SK-N-SH (cell line): ENCODE measurements at regions not wholly inside any gene's neighbourhood (a gene's known extent, or its start where the extent isn't known, plus 50 kb on each side); places are given as distances from the start of the nearest gene placed in this dataset.

Experiments used
- CTCF ChIA-PET: fragments of 300-600, 350-600 bp; formaldehyde crosslinking; extraction: SDS; loops from one replicate; lab custom pipeline; 2021; lab: Yijun Ruan, JAX
- POLR2A ChIA-PET: fragments of 350-600 bp; sonication (Branson Sonifier 250); formaldehyde crosslinking; extraction: SDS; loops from one replicate; lab custom pipeline; 2020; ENCODE audit warnings: antibody characterized with exemption, inconsistent platforms; lab: Yijun Ruan, JAX
- DNase-seq: peaks from one replicate; pipeline ENCODE4 v3.0.0; 2012
- H2AFZ ChIP-seq: fragments of 200-600 bp; sonication (generic); 2 replicates; pipeline ENCODE4 v1.8.1; 2016; ENCODE audit warnings: antibody characterized with exemption, mild to moderate bottlenecking, low read depth
- H3F3A ChIP-seq: fragments of 200-600 bp; sonication (generic); replicated peaks from 2 replicates; pipeline ENCODE3; 2016; ENCODE audit warnings: antibody characterized with exemption, mild to moderate bottlenecking; ENCODE audit not compliant: insufficient read depth
- H3K27ac ChIP-seq, 2 experiments: fragments of 200-500 bp in 1 of 2; fragments of 200-600 bp in 1 of 2; sonication (Bioruptor generic) in 1 of 2; sonication (generic), shearing (Covaris generic) in 1 of 2; 2 replicates each; pipeline versions ENCODE4 v1.5.1 to v1.6.1; 2014 to 2016; ENCODE audit warnings: low read depth in 2 of 2, inconsistent platforms in 1 of 2, low read length in 1 of 2, mild to moderate bottlenecking in 1 of 2, mixed read lengths in 1 of 2
- H3K27me3 ChIP-seq: fragments of 200-600 bp; sonication (generic), shearing (Covaris generic); 2 replicates; pipeline ENCODE4 v1.6.1; 2016; ENCODE audit warnings: mixed run types; ENCODE audit not compliant: insufficient read depth
- H3K36me3 ChIP-seq, 2 experiments: fragments of 200-500 bp in 1 of 2; fragments of 200-600 bp in 1 of 2; sonication (Bioruptor generic) in 1 of 2; sonication (generic) in 1 of 2; replicated peaks in 1 of 2; 2 replicates each; pipeline versions ENCODE3 to v1.5.1; 2014 to 2016; ENCODE audit warnings: low read length in 1 of 2, mild to moderate bottlenecking in 1 of 2; ENCODE audit not compliant: insufficient read depth in 2 of 2, control insufficient read depth in 1 of 2
- H3K4me1 ChIP-seq, 2 experiments: fragments of 200-500 bp in 1 of 2; fragments of 200-600 bp in 1 of 2; sonication (Bioruptor generic) in 1 of 2; sonication (generic), shearing (Covaris generic) in 1 of 2; 2 replicates each; pipeline versions ENCODE4 v1.5.1 to v1.6.1; 2014 to 2016; ENCODE audit warnings: low read depth in 1 of 2, low read length in 1 of 2, mixed run types in 1 of 2; ENCODE audit not compliant: insufficient read depth in 2 of 2, control insufficient read depth in 1 of 2
- H3K4me2 ChIP-seq: fragments of 200-600 bp; sonication (generic), shearing (Covaris generic); 2 replicates; pipeline ENCODE4 v1.6.1; 2017; ENCODE audit warnings: mixed run types
- H3K4me3 ChIP-seq, 2 experiments: fragments of 200-500 bp in 1 of 2; fragments of 200-600 bp in 1 of 2; sonication (Bioruptor generic) in 1 of 2; sonication (generic), shearing (Covaris generic) in 1 of 2; 2 replicates each; pipeline versions ENCODE4 v1.5.1 to v1.8.1; 2014 to 2016; ENCODE audit warnings: low read depth in 2 of 2, inconsistent platforms in 1 of 2, low read length in 1 of 2, mild to moderate bottlenecking in 1 of 2, mixed read lengths in 1 of 2, moderate library complexity in 1 of 2
- H3K79me2 ChIP-seq: fragments of 200-600 bp; sonication (generic); 2 replicates; pipeline ENCODE4 v1.8.1; 2017; ENCODE audit warnings: mild to moderate bottlenecking; ENCODE audit not compliant: insufficient read depth
- H3K9ac ChIP-seq: fragments of 200-600 bp; sonication (generic); 2 replicates; pipeline ENCODE4 v1.6.1; 2017; ENCODE audit warnings: mixed run types
- H3K9me2 ChIP-seq: fragments of 200-600 bp; sonication (generic); 2 replicates; pipeline ENCODE4 v1.6.1; 2017; ENCODE audit warnings: mixed run types
- H3K9me3 ChIP-seq: fragments of 200-600 bp; sonication (generic); 2 replicates; pipeline ENCODE4 v1.6.1; 2017; ENCODE audit warnings: mixed run types, mild to moderate bottlenecking, moderate library complexity
- H4K20me1 ChIP-seq: fragments of 200-600 bp; sonication (generic); 2 replicates; pipeline ENCODE4 v1.6.1; 2017; ENCODE audit warnings: mild to moderate bottlenecking, mixed run types; ENCODE audit not compliant: insufficient read depth
- CTCF ChIP-seq: fragments of 200-600 bp; sonication (generic); IDR thresholded peaks from 2 replicates; pipeline ENCODE4 v1.6.1; 2017; ENCODE audit warnings: antibody characterized with exemption, mild to moderate bottlenecking, moderate library complexity
- FOXJ3 ChIP-seq: sonication (generic); formaldehyde crosslinking; IDR thresholded peaks from 2 replicates; pipeline ENCODE4 v1.5.1; 2020; ENCODE audit warnings: mild to moderate bottlenecking, missing genetic modification reagents
- GABPA ChIP-seq: IDR thresholded peaks from 2 replicates; pipeline ENCODE4 v1.4.0; 2012; ENCODE audit warnings: low read depth, mild to moderate bottlenecking
- IRF3 ChIP-seq: fragments of 150-350 bp; IDR thresholded peaks from 2 replicates; pipeline ENCODE4 v1.6.1; 2016; ENCODE audit warnings: mild to moderate bottlenecking, low read depth, low read length
- JUND ChIP-seq: IDR thresholded peaks from 2 replicates; pipeline ENCODE4 v1.4.0; 2012
- MAX ChIP-seq: IDR thresholded peaks from 2 replicates; pipeline ENCODE4 v1.4.0; 2012; ENCODE audit warnings: low read depth
- MXI1 ChIP-seq: IDR thresholded peaks from 2 replicates; pipeline ENCODE4 v1.6.1; 2012; ENCODE audit warnings: mild to moderate bottlenecking, low read depth, low read length, improper control_type of control experiment
- NFIC ChIP-seq: IDR thresholded peaks from 2 replicates; pipeline ENCODE4 v1.4.0; 2012; ENCODE audit warnings: borderline replicate concordance
- PBX3 ChIP-seq: IDR thresholded peaks from 2 replicates; pipeline ENCODE4; 2012
- RAD21 ChIP-seq: IDR thresholded peaks from 2 replicates; pipeline ENCODE4 v1.6.1; 2012; ENCODE audit warnings: mild to moderate bottlenecking, low read length
- RFX5 ChIP-seq: IDR thresholded peaks from 2 replicates; pipeline ENCODE4 v1.6.1; 2012; ENCODE audit warnings: mild to moderate bottlenecking, improper control_type of control experiment, low read length
- SMC3 ChIP-seq: IDR thresholded peaks from 2 replicates; pipeline ENCODE4 v1.6.1; 2012; ENCODE audit warnings: low read depth, low read length, improper control_type of control experiment
- TAF1 ChIP-seq: IDR thresholded peaks from 2 replicates; pipeline ENCODE4 v1.6.1; 2012; ENCODE audit warnings: low read depth, mild to moderate bottlenecking, low read length, moderate library complexity, borderline replicate concordance
- USF2 ChIP-seq: fragments of 150-350 bp; IDR thresholded peaks from 2 replicates; pipeline ENCODE4 v1.6.1; 2017; ENCODE audit warnings: antibody characterized with exemption, low read length, low read depth, borderline replicate concordance
- WGBS: methylation state at CpG from one replicate; pipeline ENCODE4 v1.1.6; 2017; ENCODE audit warnings: low lambda C conversion rate; 5-methylcytosine and 5-hydroxymethylcytosine counted together
- TF ChIP-seq, protein P1 (sequence below): IDR thresholded peaks from 2 replicates; pipeline ENCODE4 v1.6.1; 2012; ENCODE audit warnings: mild to moderate bottlenecking, low read depth, low read length, moderate library complexity
- TF ChIP-seq, protein P2 (sequence below): IDR thresholded peaks from 2 replicates; pipeline ENCODE4 v1.4.0; 2012; ENCODE audit warnings: low read depth, borderline replicate concordance

GRCh38 chr4:43742083-43742482, 706.5 kb downstream of the KCTD8 start:
- H3K9ac ChIP-seq = no peak overlapping the region
- H2AFZ ChIP-seq = no peak overlapping the region
- H3K9me3 ChIP-seq = no peaks in the 10 kb centered on the region
- WGBS = 0% methylated on average over 2 of the region's 2 CpGs
- H4K20me1 ChIP-seq = no peaks in the 10 kb centered on the region
- no peaks in the 10 kb centered on the region for H3K36me3 ChIP-seq
- ChIA-PET CTCF (no interaction called here), POLR2A (no interaction called here)
- H3K27me3 ChIP-seq = no peaks in the 10 kb centered on the region
- H3K4me1 ChIP-seq = no peaks in the 10 kb centered on the region
- H3K27ac ChIP-seq = no peak overlapping the region
- no peaks in the 10 kb centered on the region for H3F3A ChIP-seq
- no peak overlapping the region for H3K4me2 ChIP-seq
- no peak overlapping the region for H3K4me3 ChIP-seq
- H3K9me2 ChIP-seq = no peaks in the 10 kb centered on the region
- no peak for DNase-seq
- no peak for TF ChIP-seq MXI1
- TF ChIP-seq FOXJ3 = no peak
- TF ChIP-seq NFIC = no peak
- TF ChIP-seq CTCF = no peak
- TF ChIP-seq, protein P1, sequence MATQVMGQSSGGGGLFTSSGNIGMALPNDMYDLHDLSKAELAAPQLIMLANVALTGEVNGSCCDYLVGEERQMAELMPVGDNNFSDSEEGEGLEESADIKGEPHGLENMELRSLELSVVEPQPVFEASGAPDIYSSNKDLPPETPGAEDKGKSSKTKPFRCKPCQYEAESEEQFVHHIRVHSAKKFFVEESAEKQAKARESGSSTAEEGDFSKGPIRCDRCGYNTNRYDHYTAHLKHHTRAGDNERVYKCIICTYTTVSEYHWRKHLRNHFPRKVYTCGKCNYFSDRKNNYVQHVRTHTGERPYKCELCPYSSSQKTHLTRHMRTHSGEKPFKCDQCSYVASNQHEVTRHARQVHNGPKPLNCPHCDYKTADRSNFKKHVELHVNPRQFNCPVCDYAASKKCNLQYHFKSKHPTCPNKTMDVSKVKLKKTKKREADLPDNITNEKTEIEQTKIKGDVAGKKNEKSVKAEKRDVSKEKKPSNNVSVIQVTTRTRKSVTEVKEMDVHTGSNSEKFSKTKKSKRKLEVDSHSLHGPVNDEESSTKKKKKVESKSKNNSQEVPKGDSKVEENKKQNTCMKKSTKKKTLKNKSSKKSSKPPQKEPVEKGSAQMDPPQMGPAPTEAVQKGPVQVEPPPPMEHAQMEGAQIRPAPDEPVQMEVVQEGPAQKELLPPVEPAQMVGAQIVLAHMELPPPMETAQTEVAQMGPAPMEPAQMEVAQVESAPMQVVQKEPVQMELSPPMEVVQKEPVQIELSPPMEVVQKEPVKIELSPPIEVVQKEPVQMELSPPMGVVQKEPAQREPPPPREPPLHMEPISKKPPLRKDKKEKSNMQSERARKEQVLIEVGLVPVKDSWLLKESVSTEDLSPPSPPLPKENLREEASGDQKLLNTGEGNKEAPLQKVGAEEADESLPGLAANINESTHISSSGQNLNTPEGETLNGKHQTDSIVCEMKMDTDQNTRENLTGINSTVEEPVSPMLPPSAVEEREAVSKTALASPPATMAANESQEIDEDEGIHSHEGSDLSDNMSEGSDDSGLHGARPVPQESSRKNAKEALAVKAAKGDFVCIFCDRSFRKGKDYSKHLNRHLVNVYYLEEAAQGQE = no peak
- TF ChIP-seq IRF3 = no peak
- no peak for TF ChIP-seq TAF1
- no peak for TF ChIP-seq USF2
- TF ChIP-seq GABPA = no peak
- no peak for TF ChIP-seq PBX3
- TF ChIP-seq MAX = no peak
- no peak for TF ChIP-seq JUND
- TF ChIP-seq RAD21 = no peak
- TF ChIP-seq SMC3 = no peak
- no peak for TF ChIP-seq RFX5
- TF ChIP-seq, protein P2, sequence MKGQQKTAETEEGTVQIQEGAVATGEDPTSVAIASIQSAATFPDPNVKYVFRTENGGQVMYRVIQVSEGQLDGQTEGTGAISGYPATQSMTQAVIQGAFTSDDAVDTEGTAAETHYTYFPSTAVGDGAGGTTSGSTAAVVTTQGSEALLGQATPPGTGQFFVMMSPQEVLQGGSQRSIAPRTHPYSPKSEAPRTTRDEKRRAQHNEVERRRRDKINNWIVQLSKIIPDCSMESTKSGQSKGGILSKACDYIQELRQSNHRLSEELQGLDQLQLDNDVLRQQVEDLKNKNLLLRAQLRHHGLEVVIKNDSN = no peak
- H3K79me2 ChIP-seq = no peaks in the 10 kb centered on the region
